Anterior cingulate cortex (tissue), 58 donors: ENCODE measurements at regions not wholly inside any gene's neighbourhood (a gene's known extent, or its start where the extent isn't known, plus 50 kb on each side); places are given as distances from the start of the nearest gene placed in this dataset.
"Not testable (repeated sequence)": the region's sequence is repeated elsewhere in the genome, so short reads cannot be mapped to it uniquely, and the experiment has no call there.

Experiments used
- DNase-seq, 58 donors: peaks; one replicate each; lab custom pipeline; 2025; lab: John Stamatoyannopoulos, UW

- DNase-seq, result no peak
These were observed 2144.2 kb upstream of the AGA start for GRCh38 chr4:179586460-179586859.

GRCh38 chr4:179595671-179596410 lies 2153.6 kb upstream of the AGA start:
- no peak for DNase-seq

- no peak for DNase-seq
These were observed 2154.4 kb upstream of the AGA start for GRCh38 chr4:179596621-179597020.

GRCh38 chr4:179597301-179597700 lies 2155.1 kb upstream of the AGA start:
- DNase-seq, result no peak

- DNase-seq, result no peak
These were observed 2159.4 kb upstream of the AGA start for GRCh38 chr4:179601671-179602070.

GRCh38 chr4:179605196-179605595 lies 2163.0 kb upstream of the AGA start:
- no peak for DNase-seq

GRCh38 chr4:179607003-179607402 lies 2164.8 kb upstream of the AGA start:
- DNase-seq, result no peak

GRCh38 chr4:179615704-179616103 lies 2173.5 kb upstream of the AGA start:
- no peak for DNase-seq

GRCh38 chr4:179618966-179619365 lies 2176.7 kb upstream of the AGA start:
- DNase-seq, result no peak

- no peak for DNase-seq
These were observed 2182.5 kb upstream of the AGA start for GRCh38 chr4:179624768-179625181.

GRCh38 chr4:179625406-179625805 lies 2183.2 kb upstream of the AGA start:
- DNase-seq, result no peak

GRCh38 chr4:179626687-179627086 lies 2184.4 kb upstream of the AGA start:
- DNase-seq, result no peak

GRCh38 chr4:179631321-179631720 lies 2189.1 kb upstream of the AGA start:
- DNase-seq, result no peak

- DNase-seq, result no peak
These were observed 2192.6 kb upstream of the AGA start for GRCh38 chr4:179634862-179635261.

- no peak for DNase-seq
These were observed 2220.3 kb upstream of the AGA start for GRCh38 chr4:179662522-179662921.

GRCh38 chr4:179663641-179664429 lies 2221.6 kb upstream of the AGA start:
- no peak for DNase-seq

GRCh38 chr4:179664430-179665027 lies 2222.3 kb upstream of the AGA start:
- no peak for DNase-seq

GRCh38 chr4:179666226-179666625 lies 2224.0 kb upstream of the AGA start:
- DNase-seq, result no peak

- DNase-seq, result no peak
These were observed 2229.4 kb upstream of the AGA start for GRCh38 chr4:179671609-179672008.

GRCh38 chr4:179678093-179678814 lies 2236.0 kb upstream of the AGA start:
- no peak for DNase-seq

- not testable (repeated sequence) for DNase-seq
These were observed 2241.4 kb upstream of the AGA start for GRCh38 chr4:179683661-179684060.
